OCI-LY7 (cell line): ENCODE measurements at regions not wholly inside any gene's neighbourhood (a gene's known extent, or its start where the extent isn't known, plus 50 kb on each side); places are given as distances from the start of the nearest gene placed in this dataset.
"Not testable (repeated sequence)": the region's sequence is repeated elsewhere in the genome, so short reads cannot be mapped to it uniquely, and the experiment has no call there.

ENCODE experiments used
- BruUV-seq: library from RNA; stranded (reverse); fragments of 400-500 nt; replicated peaks from 2 replicates; lab custom pipeline; 2021; lab: Mats Ljungman, UMichigan
- CTCF ChIA-PET: fragments of 300-600 bp; sonication (Branson Sonifier 250); formaldehyde crosslinking; loops from one replicate; lab custom pipeline; 2022; ENCODE audit warnings: antibody characterized with exemption; ENCODE audit not compliant: unreplicated experiment; lab: Charles Lee
- POLR2A ChIA-PET: fragments of 300-600 bp; sonication (Branson Sonifier 250); formaldehyde crosslinking; loops from one replicate; lab custom pipeline; 2022; ENCODE audit warnings: antibody characterized with exemption; lab: Charles Lee
- DNase-seq: peaks from one replicate; pipeline ENCODE4 v3.0.0-alpha.2; 2015; ENCODE audit warnings: low spot score
- H2AFZ ChIP-seq: fragments of 200-600 bp; sonication (generic), shearing (Covaris generic); 2 replicates; pipeline ENCODE4 v1.6.1; 2014; ENCODE audit warnings: mild to moderate bottlenecking, antibody characterized with exemption, low read length, moderate library complexity
- H3K27ac ChIP-seq: fragments of 200-600 bp; sonication (generic); 2 replicates; pipeline ENCODE4 v1.5.1; 2014; ENCODE audit warnings: mixed run types, low read depth, mild to moderate bottlenecking, moderate library complexity, low read length, inconsistent platforms; ENCODE audit not compliant: poor library complexity, severe bottlenecking
- H3K36me3 ChIP-seq: fragments of 200-600 bp; sonication (generic); 2 replicates; pipeline ENCODE4 v1.6.1; 2014; ENCODE audit warnings: mild to moderate bottlenecking, antibody characterized with exemption, low read length, moderate library complexity, mixed read lengths; ENCODE audit not compliant: insufficient read depth
- H3K4me1 ChIP-seq: fragments of 200-600 bp; sonication (generic); 2 replicates; pipeline ENCODE4 v1.5.1; 2014; ENCODE audit warnings: mild to moderate bottlenecking, low read length; ENCODE audit not compliant: insufficient read depth, poor library complexity, severe bottlenecking
- H3K4me2 ChIP-seq: fragments of 200-600 bp; sonication (generic); 2 replicates; pipeline ENCODE4 v1.6.1; 2014; ENCODE audit warnings: mild to moderate bottlenecking, low read length
- H3K4me3 ChIP-seq: fragments of 200-600 bp; sonication (generic); 2 replicates; pipeline ENCODE4 v1.5.1; 2014; ENCODE audit warnings: mild to moderate bottlenecking, low read depth, low read length; ENCODE audit not compliant: poor library complexity, severe bottlenecking
- H3K79me2 ChIP-seq: fragments of 200-600 bp; sonication (generic); 2 replicates; pipeline ENCODE4 v1.6.1; 2016; ENCODE audit warnings: low read depth, mild to moderate bottlenecking, low read length, moderate library complexity, mixed read lengths; ENCODE audit not compliant: insufficient read depth
- H3K9me2 ChIP-seq: fragments of 200-600 bp; sonication (generic); 2 replicates; pipeline ENCODE4 v1.6.1; 2016; ENCODE audit warnings: mild to moderate bottlenecking, low read length, mixed read lengths; ENCODE audit not compliant: insufficient read depth
- H3K9me3 ChIP-seq: fragments of 200-600 bp; sonication (generic); 2 replicates; pipeline ENCODE4 v1.6.1; 2014; ENCODE audit warnings: mild to moderate bottlenecking, mixed run types, low read length, mixed read lengths
- H4K20me1 ChIP-seq: fragments of 200-600 bp; sonication (generic); 2 replicates; pipeline ENCODE4 v1.6.1; 2014; ENCODE audit warnings: mild to moderate bottlenecking, antibody characterized with exemption, low read length, moderate library complexity, mixed read lengths; ENCODE audit not compliant: insufficient read depth
- CTCF ChIP-seq: fragments of 200-600 bp; sonication (generic); conservative IDR thresholded peaks from 2 replicates; pipeline ENCODE4 v1.5.1; 2014; ENCODE audit warnings: mild to moderate bottlenecking, antibody characterized with exemption, low read length, moderate library complexity, mixed read lengths
- EZH2phosphoT487 ChIP-seq: fragments of 200-600 bp; sonication (generic); IDR thresholded peaks from 2 replicates; pipeline ENCODE4 v1.6.1; 2018; ENCODE audit warnings: low read depth, borderline replicate concordance, mild to moderate bottlenecking, mixed run types, antibody characterized with exemption, low read length, moderate library complexity, mixed read lengths
- intact Hi-C: fragments of 100-400 bp; cut with micrococcal nuclease; formaldehyde crosslinking; loops from one replicate; pipeline ENCODE4 v1.10.0; 2022; ENCODE audit not compliant: unreplicated experiment

DNA sequence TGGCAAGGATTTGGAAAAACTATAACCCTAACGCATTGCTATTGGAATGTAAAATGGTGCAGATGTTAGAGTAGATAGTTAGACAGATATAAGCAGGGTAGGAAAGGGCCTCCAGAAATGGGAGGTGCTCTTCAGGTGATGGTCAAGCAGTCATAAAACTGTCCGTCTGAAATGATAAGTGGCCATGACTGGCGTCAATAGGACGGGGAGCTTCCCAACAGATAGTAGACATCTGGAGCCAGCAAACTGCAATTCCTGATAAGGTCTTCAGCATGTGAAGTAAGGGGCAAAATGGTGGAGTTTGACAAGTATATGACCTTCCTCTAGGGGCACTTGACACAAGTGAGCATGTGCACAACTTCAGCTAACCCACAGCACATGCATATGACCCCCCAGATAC is 250.4 kb downstream of the MAGEB5 start:
- Histone ChIP-seq H3K27ac (no peak overlapping the region), H4K20me1 (no peaks in the 10 kb centered on the region), H3K9me2 (no peaks in the 10 kb centered on the region), H3K4me2 (no peak overlapping the region), H3K36me3 (no peaks in the 10 kb centered on the region), H3K9me3 (no peaks in the 10 kb centered on the region), H2AFZ (no peak overlapping the region), H3K79me2 (no peaks in the 10 kb centered on the region), H3K4me1 (no peaks in the 10 kb centered on the region), H3K4me3 (no peak overlapping the region)
- POLR2A ChIA-PET, result no interaction called here
- no TSS peak for BruUV-seq
- DNase-seq, result no peak
- intact Hi-C loops, result no loop called here
- CTCF ChIA-PET, result no interaction called here
- TF ChIP-seq EZH2phosphoT487 (no peak), CTCF (no peak)

DNA sequence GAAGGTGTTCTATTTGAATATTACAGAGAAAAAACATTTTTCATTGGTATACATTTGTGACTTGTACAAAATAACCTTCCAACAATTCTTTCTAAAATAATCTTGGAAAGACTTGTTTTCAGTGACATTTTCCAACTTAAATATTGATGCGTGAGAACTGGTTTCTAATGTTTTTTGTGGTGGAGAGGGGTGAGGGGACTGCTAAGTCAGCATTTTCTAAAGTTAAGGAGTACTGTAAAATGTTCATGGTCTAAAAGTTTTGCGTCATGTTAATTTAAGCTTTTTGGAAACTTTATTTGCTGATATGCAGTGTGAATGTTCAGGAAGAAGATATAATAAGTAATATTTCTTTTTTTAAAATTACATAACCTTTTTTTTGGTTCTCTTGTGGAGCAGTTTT is 229.3 kb downstream of the MAGEB5 start:
- no peak for TF ChIP-seq EZH2phosphoT487
- no peak for TF ChIP-seq CTCF
- CTCF ChIA-PET, result no interaction called here
- intact Hi-C loops, result no loop called here
- Histone ChIP-seq H2AFZ (no peak overlapping the region), H3K79me2 (no peaks in the 10 kb centered on the region), H3K27ac (no peak overlapping the region), H3K36me3 (no peaks in the 10 kb centered on the region), H3K4me1 (no peaks in the 10 kb centered on the region), H4K20me1 (no peaks in the 10 kb centered on the region), H3K4me2 (no peak overlapping the region), H3K4me3 (no peak overlapping the region), H3K9me3 (no peaks in the 10 kb centered on the region), H3K9me2 (no peaks in the 10 kb centered on the region)
- POLR2A ChIA-PET, result no interaction called here
- DNase-seq, result no peak
- BruUV-seq, result no TSS peak

GRCh38 chrX:26444417-26444816 is 228.4 kb downstream of the MAGEB5 start:
- POLR2A ChIA-PET, BruUV-seq, CTCF ChIA-PET, H3K27ac ChIP-seq, H3K79me2 ChIP-seq, DNase-seq, H3K4me2 ChIP-seq, H3K4me1 ChIP-seq, H4K20me1 ChIP-seq, H2AFZ ChIP-seq, H3K4me3 ChIP-seq, H3K9me3 ChIP-seq, H3K36me3 ChIP-seq, H3K9me2 ChIP-seq, intact Hi-C loops: not testable (repeated sequence)
